ENCODE measurements at regions not wholly inside any gene's neighbourhood (a gene's known extent, or its start where the extent isn't known, plus 50 kb on each side); places are given as distances from the start of the nearest gene placed in this dataset.

GRCh38 chr13:109565877-109566276 lies 220.5 kb downstream of the IRS2 start:
- Histone ChIP-seq H3K4me1 (no peaks in the 10 kb centered on the region), H3K27me3 (no peaks in the 10 kb centered on the region), H3K4me3 (no peak overlapping the region), H3K9me3 (no peaks in the 10 kb centered on the region), H3K36me3 (no peaks in the 10 kb centered on the region), H3K27ac (no peak overlapping the region)
- no peak for TF ChIP-seq EP300 (IDR thresholded peaks at IDR 0.05)
- TF ChIP-seq POLR2AphosphoS5 (IDR thresholded peaks at IDR 0.05), result no peak
- no peak for TF ChIP-seq CTCF (IDR thresholded peaks at IDR 0.05)
- no peak for TF ChIP-seq POLR2A (IDR thresholded peaks at IDR 0.05)
- 91 to 94% methylated on average over 7 of the region's 7 CpGs for WGBS, 2 donors (ENCODE audit: low coverage in 1 of 2)
- ATAC-seq, result no peak

DNA sequence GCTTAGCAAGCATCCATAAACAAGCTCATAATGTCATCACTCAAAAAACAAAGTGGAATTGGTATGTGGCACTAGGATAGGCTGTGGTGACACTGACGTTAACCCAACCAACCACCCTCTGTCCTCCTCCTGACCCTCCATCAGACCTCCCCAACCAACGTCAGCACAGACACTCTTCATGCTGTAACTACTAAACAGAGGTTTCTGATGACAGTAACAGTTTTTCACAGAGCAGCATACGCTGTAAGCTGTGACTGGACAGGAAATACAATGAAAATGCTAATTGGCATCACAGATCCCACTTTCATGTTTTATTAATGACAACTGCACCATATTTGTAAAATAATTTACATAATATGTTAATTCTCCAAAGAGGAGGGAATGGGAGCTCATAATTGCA lies 238.0 kb downstream of the IRS2 start:
- WGBS, 2 donors (ENCODE audit: low coverage in 1 of 2), result 69 to 80% methylated on average over 1 to 3 of the region's 3 CpGs
- ATAC-seq, result no peak
- Histone ChIP-seq H3K27ac (no peak overlapping the region), H3K4me1 (no peaks in the 10 kb centered on the region), H3K9me3 (no peaks in the 10 kb centered on the region), H3K27me3 (no peaks in the 10 kb centered on the region), H3K36me3 (no peaks in the 10 kb centered on the region), H3K4me3 (no peak overlapping the region)
- TF ChIP-seq POLR2A (IDR thresholded peaks at IDR 0.05) (no peak), EP300 (IDR thresholded peaks at IDR 0.05) (no peak), CTCF (IDR thresholded peaks at IDR 0.05) (no peak), POLR2AphosphoS5 (IDR thresholded peaks at IDR 0.05) (no peak)

- Histone ChIP-seq H3K36me3 (no peaks in the 10 kb centered on the region), H3K27ac (no peak overlapping the region), H3K27me3 (no peaks in the 10 kb centered on the region), H3K4me1 (no peaks in the 10 kb centered on the region), H3K9me3 (no peaks in the 10 kb centered on the region), H3K4me3 (no peak overlapping the region)
- no peak for TF ChIP-seq POLR2A (IDR thresholded peaks at IDR 0.05)
- TF ChIP-seq POLR2AphosphoS5 (IDR thresholded peaks at IDR 0.05), result no peak
- no peak for TF ChIP-seq EP300 (IDR thresholded peaks at IDR 0.05)
- TF ChIP-seq CTCF (IDR thresholded peaks at IDR 0.05), result no peak
- 81 to 84% methylated on average over 5 of the region's 5 CpGs for WGBS, 2 donors (ENCODE audit: low coverage in 1 of 2)
- no peak for ATAC-seq
These were observed 238.4 kb downstream of the IRS2 start for GRCh38 chr13:109547942-109548341.

DNA sequence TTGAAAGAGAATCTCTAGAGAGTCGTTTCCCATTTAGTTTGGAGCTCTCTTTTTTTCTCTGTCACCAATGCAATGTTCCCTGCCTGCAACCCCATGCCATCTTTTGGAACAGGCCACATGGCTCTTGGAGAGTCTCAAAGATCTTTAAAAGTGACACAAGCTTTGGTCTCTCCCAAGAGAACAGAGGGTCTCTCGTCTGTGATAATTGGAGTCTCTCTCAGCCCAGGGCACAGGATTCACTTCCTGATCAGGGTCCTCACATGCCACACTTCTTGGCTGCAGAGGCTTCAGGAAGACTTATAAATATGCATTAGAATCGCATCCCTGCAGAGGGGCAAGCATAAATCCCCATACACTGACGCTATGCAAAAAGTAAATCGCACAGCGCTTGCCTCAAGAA lies 240.5 kb downstream of the IRS2 start:
- Histone ChIP-seq H3K4me3 (no peak overlapping the region), H3K9me3 (no peaks in the 10 kb centered on the region), H3K27ac (no peak overlapping the region), H3K4me1 (no peaks in the 10 kb centered on the region), H3K36me3 (no peaks in the 10 kb centered on the region), H3K27me3 (no peaks in the 10 kb centered on the region)
- WGBS, 2 donors (ENCODE audit: low coverage in 1 of 2), result 61 to 68% methylated on average over 5 of the region's 6 CpGs
- TF ChIP-seq POLR2AphosphoS5 (IDR thresholded peaks at IDR 0.05) (no peak), EP300 (IDR thresholded peaks at IDR 0.05) (no peak)
- no peak for ATAC-seq

DNA sequence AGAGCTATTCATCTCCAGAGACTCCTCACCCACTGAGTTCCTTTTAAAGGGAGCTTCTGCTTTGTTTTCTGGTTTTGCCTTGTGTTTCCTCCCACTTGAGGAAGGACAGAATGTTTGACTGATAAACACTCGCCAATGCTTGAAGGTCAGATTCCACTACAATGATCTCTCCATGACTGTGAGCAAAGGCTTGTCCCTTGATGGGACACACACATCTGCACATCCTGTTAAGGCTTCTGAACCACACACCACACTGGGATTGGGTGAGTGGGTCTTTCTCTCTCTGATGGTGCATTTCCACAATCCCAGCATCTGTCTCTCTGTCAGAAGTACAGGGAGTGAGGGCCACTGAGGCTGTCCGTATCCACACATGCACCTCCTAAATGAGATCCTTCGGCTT lies 245.3 kb downstream of the IRS2 start:
- no peaks in the 10 kb centered on the region for H3K27me3 ChIP-seq
- ATAC-seq, result no peak
- H3K36me3 ChIP-seq, result no peaks in the 10 kb centered on the region
- TF ChIP-seq CTCF (IDR thresholded peaks at IDR 0.05) (no peak), POLR2A (IDR thresholded peaks at IDR 0.05) (no peak), POLR2AphosphoS5 (IDR thresholded peaks at IDR 0.05) (no peak), EP300 (IDR thresholded peaks at IDR 0.05) (no peak)
- 84 to 86% methylated on average over 3 of the region's 3 CpGs for WGBS, 2 donors (ENCODE audit: low coverage in 1 of 2)
- H3K9me3 ChIP-seq, result no peaks in the 10 kb centered on the region
- no peak overlapping the region for H3K27ac ChIP-seq
- H3K4me1 ChIP-seq, result no peaks in the 10 kb centered on the region
- H3K4me3 ChIP-seq, result no peak overlapping the region

Data from gastroesophageal sphincter (tissue), 4 donors.